H1 (cell line): ENCODE measurements at regions not wholly inside any gene's neighbourhood (a gene's known extent, or its start where the extent isn't known, plus 50 kb on each side); places are given as distances from the start of the nearest gene placed in this dataset.

ENCODE experiments used
- CTCF ChIA-PET: fragments of 300-600 bp; sonication (Branson Sonifier 250); formaldehyde crosslinking; loops from one replicate; lab custom pipeline; 2021; ENCODE audit not compliant: partially characterized antibody; lab: Charles Lee
- POLR2A ChIA-PET: fragments of 300-600 bp; sonication (Branson Sonifier 250); formaldehyde crosslinking; loops from one replicate; lab custom pipeline; 2021; ENCODE audit warnings: inconsistent platforms; ENCODE audit not compliant: partially characterized antibody; lab: Charles Lee
- DNase-seq, 2 experiments: peaks; one replicate each; pipeline versions ENCODE4 v3.0.0 to v3.0.0-alpha.2; 2010 to 2022; ENCODE audit warnings: low spot score in 2 of 2, low read depth in 1 of 2, mixed read lengths in 1 of 2
- FAIRE-seq: peaks from 2 replicates; lab custom pipeline; 2011; peaks lifted over from hg19 to GRCh38; lab: Jason Lieb, UNC
- H2AFZ ChIP-seq: 2 replicates; pipeline ENCODE4 v1.8.1; 2012; ENCODE audit warnings: low read length, inconsistent platforms
- H2AK5ac ChIP-seq: 2 replicates; pipeline ENCODE4 v1.6.1; 2013; ENCODE audit warnings: low read depth, low read length
- H2BK120ac ChIP-seq: replicated peaks from 2 replicates; pipeline ENCODE3; 2013; ENCODE audit warnings: low read depth, low read length, inconsistent platforms
- H2BK12ac ChIP-seq: 2 replicates; pipeline ENCODE4 v1.6.1; 2013; ENCODE audit warnings: low read depth, low read length
- H2BK15ac ChIP-seq: 2 replicates; pipeline ENCODE4 v1.6.1; 2013; ENCODE audit warnings: low read length
- H2BK20ac ChIP-seq: 2 replicates; pipeline ENCODE4 v1.6.1; 2013; ENCODE audit warnings: low read length
- H2BK5ac ChIP-seq: 2 replicates; pipeline ENCODE4 v1.6.1; 2013; ENCODE audit warnings: low read depth, low read length
- H3K14ac ChIP-seq: 2 replicates; pipeline ENCODE4 v1.6.1; 2013; ENCODE audit warnings: inconsistent platforms; ENCODE audit not compliant: insufficient read length
- H3K18ac ChIP-seq: 2 replicates; pipeline ENCODE4 v1.6.1; 2013; ENCODE audit warnings: low read length; ENCODE audit errors: extremely low read depth
- H3K23ac ChIP-seq: 2 replicates; pipeline ENCODE4 v1.6.1; 2013; ENCODE audit warnings: inconsistent platforms; ENCODE audit not compliant: insufficient read length
- H3K23me2 ChIP-seq: 2 replicates; pipeline ENCODE4 v1.6.1; 2013; ENCODE audit warnings: low read depth, low read length
- H3K27ac ChIP-seq: 2 replicates; pipeline ENCODE4 v1.6.1; 2011; ENCODE audit warnings: low read depth, low read length, inconsistent platforms
- H3K27me3 ChIP-seq, 4 experiments: replicated peaks in 1 of 4; 1 replicate in 1 of 4; 2 replicates in 3 of 4; pipeline versions ENCODE4 v1.6.1 to v1.8.1; 2011 to 2013; ENCODE audit warnings: low read length in 3 of 4, mild to moderate bottlenecking in 3 of 4, inconsistent platforms in 2 of 4, mixed read lengths in 2 of 4, moderate library complexity in 1 of 4; ENCODE audit not compliant: control insufficient read depth in 3 of 4, insufficient read depth in 3 of 4; ENCODE audit errors: extremely low read depth in 1 of 4
- H3K36me3 ChIP-seq, 4 experiments: 2 replicates each; pipeline versions ENCODE4 v1.6.1 to v1.8.1; 2011 to 2013; ENCODE audit warnings: mild to moderate bottlenecking in 4 of 4, low read length in 3 of 4, moderate library complexity in 2 of 4, control low read depth in 1 of 4, inconsistent platforms in 1 of 4; ENCODE audit not compliant: insufficient read depth in 4 of 4, control insufficient read depth in 2 of 4
- H3K4ac ChIP-seq: replicated peaks from 2 replicates; pipeline ENCODE3; 2013; ENCODE audit warnings: low read length, low read depth, mixed read lengths, inconsistent platforms; ENCODE audit not compliant: insufficient read length
- H3K4me1 ChIP-seq, 4 experiments: replicated peaks in 1 of 4; 1 replicate in 1 of 4; 2 replicates in 3 of 4; pipeline versions ENCODE4 v1.6.1 to v1.8.1; 2011 to 2013; ENCODE audit warnings: low read length in 3 of 4, inconsistent platforms in 2 of 4, mixed read lengths in 1 of 4; ENCODE audit not compliant: insufficient read depth in 4 of 4, control insufficient read depth in 3 of 4
- H3K4me2 ChIP-seq, 2 experiments: 2 replicates each; pipeline versions ENCODE4 v1.6.1 to v1.8.1; 2011 to 2013; ENCODE audit warnings: low read depth in 2 of 2, low read length in 2 of 2, control low read depth in 1 of 2, inconsistent platforms in 1 of 2, mild to moderate bottlenecking in 1 of 2; ENCODE audit not compliant: insufficient read depth in 1 of 2
- H3K4me3 ChIP-seq, 4 experiments: fragments of 200-600, 300-600 bp in 1 of 4; sonication (generic), shearing (Covaris generic), sonication (Bioruptor Twin) in 1 of 4; 2 replicates each; pipeline versions ENCODE4 v1.5.1 to v1.8.1; 2011 to 2016; ENCODE audit warnings: low read length in 4 of 4, low read depth in 3 of 4, control low read depth in 2 of 4, inconsistent platforms in 2 of 4, mild to moderate bottlenecking in 2 of 4, mixed read lengths in 1 of 4, moderate library complexity in 1 of 4; ENCODE audit not compliant: insufficient read depth in 2 of 4; ENCODE audit errors: extremely low read depth in 1 of 4
- H3K56ac ChIP-seq: replicated peaks from 2 replicates; pipeline ENCODE3; 2013; ENCODE audit warnings: low read depth, mild to moderate bottlenecking, mixed read lengths, low read length, inconsistent platforms; ENCODE audit not compliant: insufficient read length
- H3K79me1 ChIP-seq: 2 replicates; pipeline ENCODE4 v1.6.1; 2013; ENCODE audit warnings: low read depth, low read length, control low read depth
- H3K79me2 ChIP-seq, 2 experiments: 2 replicates each; pipeline versions ENCODE4 v1.6.1 to v1.8.1; 2012 to 2013; ENCODE audit warnings: low read length in 2 of 2, mild to moderate bottlenecking in 2 of 2, inconsistent platforms in 1 of 2; ENCODE audit not compliant: insufficient read depth in 2 of 2, control insufficient read depth in 1 of 2
- H3K9ac ChIP-seq, 4 experiments: replicated peaks in 1 of 4; 1 replicate in 1 of 4; 2 replicates in 3 of 4; pipeline versions ENCODE4 v1.6.1 to v1.8.1; 2011 to 2013; ENCODE audit warnings: low read depth in 3 of 4, low read length in 3 of 4, control low read depth in 2 of 4, mild to moderate bottlenecking in 2 of 4, moderate library complexity in 2 of 4, inconsistent platforms in 1 of 4; ENCODE audit errors: extremely low read depth in 1 of 4
- H3K9me3 ChIP-seq, 2 experiments: 2 replicates each; pipeline versions ENCODE4 v1.6.1 to v1.8.1; 2012 to 2013; ENCODE audit warnings: mild to moderate bottlenecking in 2 of 2, moderate library complexity in 2 of 2, control low read depth in 1 of 2, inconsistent platforms in 1 of 2, low read depth in 1 of 2, low read length in 1 of 2, mixed read lengths in 1 of 2; ENCODE audit not compliant: insufficient read depth in 2 of 2
- H4K20me1 ChIP-seq, 2 experiments: replicated peaks in 1 of 2; 2 replicates each; pipeline versions ENCODE3 to v1.8.1; 2011 to 2013; ENCODE audit warnings: inconsistent platforms in 2 of 2, low read length in 2 of 2, mild to moderate bottlenecking in 1 of 2; ENCODE audit not compliant: insufficient read depth in 2 of 2, control insufficient read depth in 1 of 2
- H4K5ac ChIP-seq: 2 replicates; pipeline ENCODE4 v1.6.1; 2013; ENCODE audit warnings: low read length, low read depth, mixed read lengths, inconsistent platforms; ENCODE audit not compliant: insufficient read length
- H4K8ac ChIP-seq: 2 replicates; pipeline ENCODE4 v1.8.0; 2013; ENCODE audit warnings: mild to moderate bottlenecking, moderate library complexity, low read length, inconsistent platforms; ENCODE audit not compliant: insufficient read depth; ENCODE audit errors: extremely low read depth
- H4K91ac ChIP-seq: replicated peaks from 2 replicates; pipeline ENCODE3; 2013; ENCODE audit warnings: low read length, mixed read lengths, inconsistent platforms; ENCODE audit not compliant: insufficient read length
- ATF2 ChIP-seq: IDR thresholded peaks from 2 replicates; pipeline ENCODE4 v1.6.1; 2012; ENCODE audit warnings: low read length, inconsistent platforms
- TAF7 ChIP-seq: optimal IDR thresholded peaks from 2 replicates; pipeline ENCODE3; 2011; ENCODE audit warnings: low read depth, mild to moderate bottlenecking, inconsistent platforms, low read length, moderate library complexity, borderline replicate concordance
- WGBS, 2 experiments: shearing (Covaris generic) in 1 of 2; methylation state at CpG; one replicate each; pipeline versions ENCODE4 v1.1.6 to v1.1.7; 2013 to 2015; ENCODE audit warnings: low lambda C conversion rate in 2 of 2, mixed read lengths in 2 of 2, inconsistent platforms in 1 of 2, low coverage in 1 of 2, missing lambda C conversion rate in 1 of 2; ENCODE audit not compliant: insufficient replicate concordance in 2 of 2, insufficient coverage in 1 of 2, insufficient read length in 1 of 2; ENCODE audit errors: extremely low coverage in 1 of 2, missing lambda C conversion rate in 1 of 2; 5-methylcytosine and 5-hydroxymethylcytosine counted together

- no peak overlapping the region for H2BK20ac ChIP-seq
- H3K79me1 ChIP-seq: no peaks in the 10 kb centered on the region
- no peak overlapping the region for H2AK5ac ChIP-seq
- no peaks in the 10 kb centered on the region for H3K36me3 ChIP-seq
- CTCF ChIA-PET: interaction anchor here (1.2 kb wide), 1 partner anchor 63 kb away, joined by 3 read pairs; no protein-coding TSS in a partner anchor
- no peaks in the 10 kb centered on the region for H3K79me2 ChIP-seq
- 96% methylated on average over 4 of the region's 4 CpGs; no CpG with 5 or more reads in 1 of the 2 experiments for WGBS, 2 experiments
- H2BK5ac ChIP-seq: no peak overlapping the region
- no peak overlapping the region for H3K4me2 ChIP-seq
- no peaks in the 10 kb centered on the region for H4K20me1 ChIP-seq
- H3K23ac ChIP-seq: no peak overlapping the region
- no peak overlapping the region for H2BK15ac ChIP-seq
- H4K5ac ChIP-seq: no peak overlapping the region
- POLR2A ChIA-PET: no interaction called here
- no peaks in the 10 kb centered on the region for H3K23me2 ChIP-seq
- no peak overlapping the region for H3K9ac ChIP-seq
- no peak overlapping the region for H2BK120ac ChIP-seq
- DNase-seq (no peak), FAIRE-seq (no peak)
- H3K4ac ChIP-seq: no peak overlapping the region
- no peak for TF ChIP-seq TAF7
- no peak for TF ChIP-seq ATF2
- no peak overlapping the region for H2BK12ac ChIP-seq
- H3K27me3 ChIP-seq: no peaks in the 10 kb centered on the region
- H3K14ac ChIP-seq: no peak overlapping the region
- H4K8ac ChIP-seq: no peak overlapping the region
- H3K4me3 ChIP-seq: no peak overlapping the region
- H3K27ac ChIP-seq: no peak overlapping the region
- no peak overlapping the region for H2AFZ ChIP-seq
- no peak overlapping the region for H4K91ac ChIP-seq
- no peak overlapping the region for H3K56ac ChIP-seq
- H3K4me1 ChIP-seq: no peaks in the 10 kb centered on the region
- H3K18ac ChIP-seq: no peak overlapping the region
- no peaks in the 10 kb centered on the region for H3K9me3 ChIP-seq
These were observed 1484.8 kb upstream of the MIR17HG start for GRCh38 chr13:89862691-89863036.
